ENCODE measurements at regions not wholly inside any gene's neighbourhood (a gene's known extent, or its start where the extent isn't known, plus 50 kb on each side); places are given as distances from the start of the nearest gene placed in this dataset.
"Not testable (repeated sequence)": the region's sequence is repeated elsewhere in the genome, so short reads cannot be mapped to it uniquely, and the experiment has no call there.

- Histone ChIP-seq H3K27me3 (no peaks in the 10 kb centered on the region), H3K4me3 (no peak overlapping the region)
- no peak for DNase-seq
Observed at GRCh38 chr18:73414069-73414468, 546.3 kb upstream of the NETO1 start.

DNA sequence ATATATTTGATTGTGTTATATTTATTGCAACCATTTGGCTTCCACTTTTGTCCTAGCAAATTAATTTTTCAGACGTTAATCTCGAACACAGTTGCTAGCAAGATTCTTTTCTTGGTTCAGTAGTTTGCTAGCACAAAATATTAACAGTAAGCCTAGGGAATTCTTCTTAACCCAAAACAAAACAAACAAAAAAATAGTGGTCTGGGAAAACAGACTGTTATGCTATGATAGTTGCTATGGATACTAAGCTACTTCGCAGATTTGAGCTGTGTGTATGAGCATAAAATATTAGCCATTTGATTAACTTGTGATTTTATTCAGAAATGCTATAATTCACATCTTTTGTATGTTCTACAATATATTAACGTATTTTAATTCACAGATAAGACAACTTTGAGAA is 541.5 kb upstream of the NETO1 start:
- no peaks in the 10 kb centered on the region for H3K9me3 ChIP-seq
- no peak for DNase-seq
- no peak overlapping the region for H3K4me3 ChIP-seq
- H3K27me3 ChIP-seq: no peaks in the 10 kb centered on the region
- no peaks in the 10 kb centered on the region for H3K36me3 ChIP-seq

More at GRCh38 chr18:73414069-73414468, 546.3 kb upstream of the NETO1 start:
- Histone ChIP-seq H3K36me3 (no peaks in the 10 kb centered on the region), H3K9me3 (no peaks in the 10 kb centered on the region)

GRCh38 chr18:73408469-73408868 is 540.7 kb upstream of the NETO1 start:
- Histone ChIP-seq H3K9me3 (no peaks in the 10 kb centered on the region), H3K36me3 (no peaks in the 10 kb centered on the region), H3K4me3 (no peak overlapping the region), H3K27me3 (no peaks in the 10 kb centered on the region)
- no peak for DNase-seq

GRCh38 chr18:73407506-73407905 is 539.7 kb upstream of the NETO1 start:
- H3K9me3 ChIP-seq: no peaks in the 10 kb centered on the region
- no peaks in the 10 kb centered on the region for H3K27me3 ChIP-seq
- H3K4me3 ChIP-seq: no peak overlapping the region
- DNase-seq: no peak
- H3K36me3 ChIP-seq: no peaks in the 10 kb centered on the region

DNA sequence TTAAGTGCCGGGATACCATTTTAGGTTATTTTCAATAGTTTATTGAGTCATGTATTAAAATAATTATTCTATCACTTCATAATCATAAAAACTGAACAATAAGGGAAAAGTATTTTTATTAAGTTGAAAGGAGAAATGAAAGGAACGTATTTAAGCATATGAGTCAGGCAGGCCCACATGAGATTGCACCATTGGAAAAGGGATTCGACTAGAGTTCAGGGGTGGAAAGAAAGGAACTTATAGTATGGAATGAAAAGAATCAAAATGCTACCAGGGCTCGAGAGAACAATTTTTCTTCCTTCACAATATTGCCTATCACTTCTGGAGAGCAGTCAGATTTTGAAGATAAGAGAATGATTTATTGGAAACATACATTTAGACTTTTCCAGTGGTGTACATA is 516.5 kb upstream of the NETO1 start:
- H3K9me3 ChIP-seq: no peaks in the 10 kb centered on the region
- no peaks in the 10 kb centered on the region for H3K27me3 ChIP-seq
- no peak overlapping the region for H3K4me3 ChIP-seq
- no peak for DNase-seq
- no peaks in the 10 kb centered on the region for H3K36me3 ChIP-seq

DNA sequence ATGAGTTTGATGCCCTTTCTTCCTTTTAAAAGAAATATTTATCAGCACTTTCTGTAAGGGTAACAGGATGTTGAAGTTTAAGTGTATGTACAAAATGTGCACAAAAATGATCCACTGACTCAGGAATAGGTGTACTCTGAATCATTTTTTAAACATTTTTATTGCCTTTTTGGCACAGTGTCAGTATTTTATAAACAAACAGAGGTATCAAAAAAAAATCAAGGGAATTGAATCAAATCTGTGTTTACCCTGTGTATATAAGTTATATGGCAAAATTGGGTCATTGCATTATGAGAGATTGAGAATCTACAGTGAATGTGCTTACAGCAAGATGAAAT is 513.9 kb upstream of the NETO1 start:
- no peak for DNase-seq
- H3K4me3 ChIP-seq: no peak overlapping the region

GRCh38 chr18:73381016-73381698 is 513.4 kb upstream of the NETO1 start:
- Histone ChIP-seq H3K9me3 (no peaks in the 10 kb centered on the region), H3K27me3 (no peaks in the 10 kb centered on the region), H3K36me3 (no peaks in the 10 kb centered on the region), H3K4me3 (no peak overlapping the region)
- DNase-seq: no peak

More for the DNA sequence above, 513.9 kb upstream of the NETO1 start:
- no peaks in the 10 kb centered on the region for H3K9me3 ChIP-seq
- no peaks in the 10 kb centered on the region for H3K36me3 ChIP-seq
- no peaks in the 10 kb centered on the region for H3K27me3 ChIP-seq

DNA sequence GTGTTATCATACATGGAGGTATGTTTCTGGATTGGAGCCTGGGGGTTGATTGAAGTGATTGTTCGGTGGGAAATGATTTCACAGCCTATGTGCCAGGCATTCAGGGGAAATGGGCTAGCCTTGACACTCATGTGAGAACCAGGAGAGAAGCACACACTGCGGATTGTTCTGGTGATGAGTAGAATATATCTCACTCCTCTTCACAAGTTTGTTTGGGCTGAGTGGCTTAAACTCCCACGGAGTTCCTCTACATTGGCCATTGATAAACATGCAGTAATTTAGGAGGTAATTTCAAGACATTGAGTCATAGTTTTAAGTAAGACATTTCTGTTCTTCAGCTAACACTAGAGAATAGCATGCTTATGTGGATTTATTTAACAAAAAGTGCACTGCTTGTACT is 498.9 kb upstream of the NETO1 start:
- no peak for DNase-seq
- no peak overlapping the region for H3K4me3 ChIP-seq
- no peaks in the 10 kb centered on the region for H3K9me3 ChIP-seq
- H3K36me3 ChIP-seq: no peaks in the 10 kb centered on the region
- H3K27me3 ChIP-seq: no peaks in the 10 kb centered on the region

- H3K4me3 ChIP-seq: no peak overlapping the region
- H3K36me3 ChIP-seq: no peaks in the 10 kb centered on the region
- no peaks in the 10 kb centered on the region for H3K9me3 ChIP-seq
- H3K27me3 ChIP-seq: no peaks in the 10 kb centered on the region
- DNase-seq: peak; percentile 59
Observed at GRCh38 chr18:73365018-73365417, 497.2 kb upstream of the NETO1 start.

DNA sequence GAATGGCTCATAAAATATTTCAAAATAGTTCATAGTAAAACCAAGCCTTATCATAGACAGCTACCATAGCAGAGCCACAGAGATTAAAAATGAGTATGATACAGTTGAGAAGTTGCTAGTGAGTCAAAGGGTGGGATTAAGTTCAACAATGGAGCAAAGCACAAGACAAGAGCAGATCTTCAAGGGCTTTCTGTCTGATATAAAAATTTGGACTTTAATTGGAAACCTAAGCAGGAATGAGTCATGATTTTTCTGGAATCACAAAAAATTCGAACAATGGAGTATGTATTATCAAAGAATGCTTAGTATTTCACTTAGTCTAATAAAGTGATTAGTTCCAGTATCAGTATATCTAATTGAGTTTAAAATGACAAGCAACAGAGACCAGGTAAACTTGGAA is 487.3 kb upstream of the NETO1 start:
- DNase-seq: no peak
- H3K27me3 ChIP-seq: no peaks in the 10 kb centered on the region
- H3K4me3 ChIP-seq: no peak overlapping the region
- no peaks in the 10 kb centered on the region for H3K36me3 ChIP-seq
- H3K9me3 ChIP-seq: no peaks in the 10 kb centered on the region

- Histone ChIP-seq H3K9me3 (no peaks in the 10 kb centered on the region), H3K36me3 (no peaks in the 10 kb centered on the region), H3K4me3 (no peak overlapping the region), H3K27me3 (no peaks in the 10 kb centered on the region)
- DNase-seq: no peak
Observed at GRCh38 chr18:73352546-73352945, 484.8 kb upstream of the NETO1 start.

- Histone ChIP-seq H3K9me3 (no peaks in the 10 kb centered on the region), H3K27me3 (no peaks in the 10 kb centered on the region), H3K4me3 (peak overlapping the region; percentile 26), H3K36me3 (no peaks in the 10 kb centered on the region)
- no peak for DNase-seq
Observed at GRCh38 chr18:73340135-73340977, 472.6 kb upstream of the NETO1 start.

- Histone ChIP-seq H3K4me3 (no peak overlapping the region), H3K36me3 (no peaks in the 10 kb centered on the region), H3K9me3 (no peaks in the 10 kb centered on the region), H3K27me3 (no peaks in the 10 kb centered on the region)
- DNase-seq: no peak
Observed at GRCh38 chr18:73331212-73331772, 463.5 kb upstream of the NETO1 start.

GRCh38 chr18:73330106-73330505 is 462.3 kb upstream of the NETO1 start:
- H3K27me3 ChIP-seq, H3K9me3 ChIP-seq, H3K4me3 ChIP-seq, DNase-seq, H3K36me3 ChIP-seq: not testable (repeated sequence)

DNA sequence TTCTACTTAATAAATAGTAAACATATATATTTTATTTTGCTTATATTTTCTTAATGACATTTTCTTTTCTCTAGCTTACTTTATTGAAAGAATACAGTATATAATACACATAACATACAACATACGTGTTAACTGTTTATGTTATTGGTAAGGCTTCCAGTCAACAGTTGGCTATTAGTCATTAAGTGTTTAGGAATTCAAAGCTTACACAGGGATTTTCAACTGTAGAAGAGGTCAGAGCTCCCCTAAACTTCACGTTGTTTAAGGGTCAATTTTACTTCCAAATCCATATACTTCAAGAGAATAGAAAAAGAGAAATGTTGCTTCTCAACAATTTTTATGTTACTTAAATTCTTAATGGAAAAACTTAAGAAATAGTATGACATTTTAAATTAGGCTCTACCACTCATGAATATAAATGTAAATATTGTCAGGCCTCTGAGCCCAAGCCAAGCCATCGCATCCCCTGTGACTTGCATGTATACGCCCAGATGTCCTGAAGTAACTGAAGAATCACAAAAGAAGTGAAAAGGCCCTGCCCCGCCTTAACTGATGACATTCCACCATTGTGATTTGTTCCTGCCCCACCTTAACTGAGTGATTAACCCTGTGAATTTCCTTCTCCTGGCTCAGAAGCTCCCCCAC is 456.5 kb upstream of the NETO1 start:
- DNase-seq, H3K4me3 ChIP-seq, H3K9me3 ChIP-seq, H3K36me3 ChIP-seq, H3K27me3 ChIP-seq: not testable (repeated sequence)

- peak; percentile 57 for DNase-seq
- Histone ChIP-seq H3K36me3 (no peaks in the 10 kb centered on the region), H3K9me3 (no peaks in the 10 kb centered on the region), H3K4me3 (no peak overlapping the region), H3K27me3 (no peaks in the 10 kb centered on the region)
Observed at GRCh38 chr18:73318739-73319479, 451.1 kb upstream of the NETO1 start.

- no peak overlapping the region for H3K4me3 ChIP-seq
- no peaks in the 10 kb centered on the region for H3K36me3 ChIP-seq
- H3K9me3 ChIP-seq: no peaks in the 10 kb centered on the region
- no peak for DNase-seq
- no peaks in the 10 kb centered on the region for H3K27me3 ChIP-seq
Observed at GRCh38 chr18:73316513-73316912, 448.7 kb upstream of the NETO1 start.

All from MG63 (cell line).